T-helper 17 cell (primary cell): ENCODE measurements at regions not wholly inside any gene's neighbourhood (a gene's known extent, or its start where the extent isn't known, plus 50 kb on each side); places are given as distances from the start of the nearest gene placed in this dataset.

Source experiments
- ATAC-seq: fragments of 150-1000 bp; cut with Tn5 transposase; 2 replicates; pipeline ENCODE4 v1.10.0; 2021; ENCODE audit warnings: mild to moderate bottlenecking, moderate library complexity
- DNase-seq, 3 donors: peaks; one replicate each; pipeline versions ENCODE4 v3.0.0 to v3.0.0-alpha.2; 2020 to 2021
- H3K9me3 ChIP-seq: one replicate; pipeline ENCODE4 v1.7.0; 2013; ENCODE audit warnings: low read length, mild to moderate bottlenecking; ENCODE audit not compliant: control insufficient read depth, poor library complexity, severe bottlenecking
- H3K27ac Mint-ChIP-seq: one replicate; pipeline ENCODE4 v1.8.0; 2022; ENCODE audit warnings: mild to moderate bottlenecking, moderate library complexity, mixed read lengths
- H3K27me3 Mint-ChIP-seq: one replicate; pipeline ENCODE4 v1.8.0; 2022; ENCODE audit warnings: mixed read lengths
- H3K36me3 Mint-ChIP-seq: one replicate; pipeline ENCODE4 v1.8.0; 2022; ENCODE audit warnings: low read depth, mixed read lengths
- H3K4me1 Mint-ChIP-seq: one replicate; pipeline ENCODE4 v1.8.0; 2022; ENCODE audit warnings: mild to moderate bottlenecking, mixed read lengths
- H3K4me3 Mint-ChIP-seq: one replicate; pipeline ENCODE4 v1.8.0; 2022; ENCODE audit warnings: mild to moderate bottlenecking, moderate library complexity, mixed read lengths

DNA sequence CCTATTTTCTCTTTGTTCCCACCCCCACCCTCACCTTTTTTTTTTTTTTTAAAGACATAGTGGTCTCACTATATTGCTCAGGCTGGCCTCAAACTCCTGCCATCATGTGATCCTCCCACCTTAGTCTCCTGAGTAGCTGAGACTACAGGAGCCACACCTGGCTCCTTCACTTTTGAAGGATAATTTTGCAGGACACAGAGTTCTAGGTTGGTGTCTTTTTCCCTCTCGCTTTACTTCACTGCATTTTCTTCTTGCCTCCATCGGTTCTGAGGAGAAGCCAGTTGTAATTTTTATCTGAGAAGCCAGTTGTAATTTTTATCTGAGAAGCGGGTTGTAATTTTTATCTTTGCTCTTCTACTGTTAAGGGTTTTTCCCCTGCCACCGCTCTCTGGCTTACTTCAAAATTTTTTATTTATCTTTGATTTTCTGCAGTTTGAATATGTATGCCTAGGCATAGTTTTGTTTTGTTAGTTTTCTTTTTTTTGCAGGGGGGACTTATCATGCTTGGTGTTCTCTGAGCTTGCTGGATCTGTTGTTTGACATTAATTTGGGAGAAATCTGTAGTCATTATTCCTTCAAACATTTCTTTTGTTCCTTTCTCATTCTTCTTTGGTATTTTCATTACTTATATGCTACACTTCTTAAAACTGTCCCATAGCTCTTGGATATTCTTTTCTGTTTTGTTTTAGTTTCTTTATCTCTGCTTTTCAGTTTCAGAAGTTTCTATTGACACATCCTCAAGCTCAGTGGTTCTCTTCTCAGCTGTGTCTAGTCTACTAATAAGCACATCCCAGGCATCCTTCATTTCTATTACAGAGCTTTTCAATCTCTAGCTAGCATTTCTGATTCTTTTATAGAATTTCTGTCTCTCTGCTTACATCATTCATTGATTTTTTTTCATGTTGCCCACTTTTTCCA lies 148.2 kb upstream of the CHD1 start:
- H3K36me3 Mint-ChIP-seq, result no peaks in the 10 kb centered on the region

DNA sequence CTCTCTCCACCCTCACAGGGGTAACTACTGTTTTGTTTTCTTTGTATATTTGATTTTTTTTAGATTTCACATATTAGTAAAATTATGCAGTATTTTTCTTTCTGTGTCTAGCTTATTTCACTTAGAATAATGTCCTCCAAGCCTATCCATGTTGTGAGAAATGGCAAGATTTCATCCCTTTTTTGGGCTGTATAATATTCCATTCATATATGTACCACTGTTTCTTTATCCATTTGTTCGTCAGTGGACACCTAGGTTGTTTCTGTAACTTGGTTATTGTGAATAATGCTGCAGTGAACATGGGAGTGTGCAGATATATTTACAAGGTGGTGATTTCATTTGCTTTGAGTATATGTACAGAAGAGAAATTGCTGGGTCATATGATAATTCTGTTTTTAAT lies 144.0 kb upstream of the CHD1 start:
- peaks cover 3% of the 10 kb centered on the region for H3K27me3 Mint-ChIP-seq
- no peak overlapping the region for H3K27ac Mint-ChIP-seq
- no peaks in the 10 kb centered on the region for H3K9me3 ChIP-seq
- ATAC-seq (no peak), DNase-seq (no peak)
- no peaks in the 10 kb centered on the region for H3K4me1 Mint-ChIP-seq
- H3K36me3 Mint-ChIP-seq, result no peaks in the 10 kb centered on the region
- H3K4me3 Mint-ChIP-seq, result no peak overlapping the region

More for the DNA sequence above, 148.2 kb upstream of the CHD1 start:
- ATAC-seq (no peak), DNase-seq (no peak)
- H3K9me3 ChIP-seq, result no peaks in the 10 kb centered on the region
- Mint-ChIP-seq H3K4me1 (no peaks in the 10 kb centered on the region), H3K4me3 (no peak overlapping the region), H3K27ac (no peak overlapping the region), H3K27me3 (peaks cover 12% of the 10 kb centered on the region)

DNA sequence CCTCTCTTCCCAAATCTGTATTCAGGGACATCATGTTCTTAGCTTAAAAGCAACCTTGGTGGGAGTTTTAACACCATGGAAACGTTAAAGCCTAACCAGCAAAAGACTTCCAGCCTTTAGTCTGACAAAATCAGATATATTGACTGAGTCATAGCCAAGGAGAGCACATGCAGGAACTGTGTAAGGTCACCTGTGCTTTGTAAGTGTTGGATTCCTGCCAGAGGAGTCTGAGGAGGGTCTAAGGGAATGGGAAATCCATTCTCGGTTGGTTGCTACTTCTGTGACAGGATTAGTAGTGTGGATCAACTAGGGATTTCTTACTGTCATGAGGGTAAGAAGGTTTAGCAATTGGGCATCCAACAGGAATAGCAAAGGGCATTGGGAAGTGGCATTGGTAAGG lies 142.0 kb upstream of the CHD1 start:
- H3K4me3 Mint-ChIP-seq, result no peak overlapping the region
- no peak overlapping the region for H3K27ac Mint-ChIP-seq
- H3K4me1 Mint-ChIP-seq, result no peaks in the 10 kb centered on the region
- ATAC-seq, result no peak
- no peaks in the 10 kb centered on the region for H3K27me3 Mint-ChIP-seq
- no peaks in the 10 kb centered on the region for H3K9me3 ChIP-seq
- no peak for DNase-seq
- H3K36me3 Mint-ChIP-seq, result no peaks in the 10 kb centered on the region

DNA sequence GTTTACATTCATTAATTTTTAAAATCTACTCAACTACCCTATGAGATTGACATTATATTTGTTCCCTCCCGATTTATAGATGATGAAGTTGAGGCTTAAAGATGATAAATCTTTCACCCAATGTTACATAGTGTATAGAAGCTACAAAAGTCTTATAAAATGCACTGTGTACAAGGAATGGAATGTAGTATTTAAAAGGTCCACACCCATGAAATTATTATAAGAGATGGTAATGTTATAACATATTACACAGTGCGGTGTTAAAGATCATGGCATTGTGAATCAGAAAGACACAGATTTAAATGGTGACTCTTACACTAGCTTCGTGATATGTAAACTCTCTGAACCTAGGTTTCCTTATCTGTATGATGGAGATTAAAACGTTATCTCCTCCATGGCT lies 141.6 kb upstream of the CHD1 start:
- DNase-seq (no peak), ATAC-seq (no peak)
- H3K4me1 Mint-ChIP-seq, result no peaks in the 10 kb centered on the region
- H3K36me3 Mint-ChIP-seq, result no peaks in the 10 kb centered on the region
- H3K4me3 Mint-ChIP-seq, result no peak overlapping the region
- no peaks in the 10 kb centered on the region for H3K9me3 ChIP-seq
- H3K27me3 Mint-ChIP-seq, result no peaks in the 10 kb centered on the region
- H3K27ac Mint-ChIP-seq, result no peak overlapping the region

DNA sequence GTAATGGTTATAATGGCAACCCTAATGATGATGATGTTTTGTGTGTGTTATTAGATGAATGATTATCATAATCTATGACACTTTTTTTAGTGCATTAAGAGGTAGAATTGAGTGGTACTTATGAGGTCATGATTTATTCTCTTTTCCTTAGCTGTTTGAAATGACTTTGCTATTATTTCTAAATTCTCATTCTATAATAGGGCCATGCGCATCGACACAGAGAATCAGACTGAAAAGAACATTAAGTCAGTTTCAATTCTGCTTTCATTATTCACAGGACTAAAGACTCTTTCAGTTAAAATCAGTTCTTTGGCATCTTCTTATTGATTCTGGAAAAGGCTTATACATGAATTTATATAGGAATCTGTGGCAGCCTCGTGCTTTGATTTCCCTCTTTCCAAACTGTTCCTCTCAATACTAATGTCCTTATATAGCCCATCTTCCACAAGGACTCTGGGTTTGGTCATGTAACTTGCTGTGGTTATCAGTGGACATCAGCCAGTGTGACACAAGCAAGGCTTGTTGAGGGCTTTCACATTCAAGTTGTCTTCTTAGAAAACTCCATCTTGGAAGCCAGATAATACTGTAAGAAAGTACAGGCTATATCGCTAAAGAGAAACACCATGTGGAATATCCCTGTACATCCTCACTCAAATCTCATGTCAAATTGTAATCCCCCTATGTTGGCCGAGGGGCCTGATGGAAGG lies 140.3 kb upstream of the CHD1 start:
- DNase-seq, result no peak
- no peak for ATAC-seq
- Mint-ChIP-seq H3K4me3 (no peak overlapping the region), H3K36me3 (no peaks in the 10 kb centered on the region), H3K27ac (no peak overlapping the region), H3K4me1 (no peaks in the 10 kb centered on the region), H3K27me3 (peaks cover 6% of the 10 kb centered on the region)
- H3K9me3 ChIP-seq, result no peaks in the 10 kb centered on the region

DNA sequence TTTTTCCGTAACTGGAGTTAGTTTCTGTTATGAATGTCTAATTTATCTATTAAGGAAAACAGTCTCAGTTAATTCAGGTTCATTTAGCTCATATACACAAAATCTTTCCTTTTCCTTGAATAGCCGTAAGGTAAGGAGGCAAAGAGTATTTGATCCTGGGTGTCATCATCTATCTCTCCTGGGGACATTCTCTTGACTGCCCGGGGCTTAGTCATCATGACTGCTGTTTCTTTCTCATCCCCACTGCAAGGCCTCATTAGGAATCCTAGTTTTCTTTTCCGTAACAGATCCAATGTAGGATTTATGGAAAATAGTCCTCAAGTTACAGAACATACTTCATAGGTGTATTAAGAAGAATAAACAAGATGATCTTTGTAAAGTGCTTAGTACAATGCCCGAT lies 134.9 kb upstream of the CHD1 start:
- DNase-seq (no peak), ATAC-seq (no peak)
- H3K9me3 ChIP-seq, result peaks cover 2% of the 10 kb centered on the region
- Mint-ChIP-seq H3K4me3 (no peak overlapping the region), H3K27me3 (peaks cover 30% of the 10 kb centered on the region), H3K36me3 (no peaks in the 10 kb centered on the region), H3K4me1 (no peaks in the 10 kb centered on the region), H3K27ac (no peak overlapping the region)

DNA sequence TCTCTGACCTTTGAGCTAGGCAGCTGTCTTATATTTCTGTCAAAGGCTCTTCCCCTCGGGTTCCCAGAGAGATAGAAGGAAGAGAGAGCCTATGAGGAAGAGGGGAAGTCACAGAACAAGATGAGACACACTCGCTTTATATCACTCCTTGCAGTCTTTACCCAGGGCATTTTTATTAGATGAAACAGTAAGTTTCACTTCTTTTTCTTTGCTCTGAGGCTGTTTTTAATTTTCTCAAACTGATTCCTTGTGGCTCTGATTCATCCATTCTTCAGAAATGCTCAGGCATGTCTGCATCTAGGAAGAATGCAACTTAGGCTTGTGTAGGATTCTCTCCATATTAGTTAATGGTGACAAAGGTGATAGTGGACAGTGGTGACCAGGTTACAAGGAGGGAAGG lies 132.9 kb upstream of the CHD1 start:
- DNase-seq (no peak), ATAC-seq (no peak)
- H3K9me3 ChIP-seq, result peaks cover 2% of the 10 kb centered on the region
- Mint-ChIP-seq H3K4me3 (no peak overlapping the region), H3K27me3 (peaks cover 30% of the 10 kb centered on the region), H3K36me3 (peaks cover 3% of the 10 kb centered on the region), H3K4me1 (peaks cover 7% of the 10 kb centered on the region), H3K27ac (peak overlapping the region; percentile 19)

DNA sequence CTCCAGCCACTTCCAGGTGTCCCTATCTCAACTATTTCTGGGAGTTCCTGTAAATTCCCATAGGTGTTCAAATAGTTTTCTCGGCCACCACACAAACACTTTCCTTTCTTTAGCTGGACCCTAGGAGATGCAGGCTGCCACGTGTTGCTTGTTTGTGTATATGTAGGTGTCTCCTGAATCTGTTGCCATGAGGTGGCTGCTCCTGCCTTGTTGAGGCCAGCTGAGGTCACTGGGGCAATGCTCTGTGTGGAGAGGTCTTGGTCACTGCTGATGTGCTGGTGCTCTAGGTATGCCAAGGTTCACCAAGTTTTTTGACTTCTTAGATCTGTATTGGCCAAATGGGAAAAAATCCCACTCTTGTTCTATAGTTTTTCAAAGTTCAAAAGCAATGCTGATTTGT lies 132.5 kb upstream of the CHD1 start:
- Mint-ChIP-seq H3K27ac (peak overlapping the region; percentile 19), H3K36me3 (peaks cover 3% of the 10 kb centered on the region), H3K27me3 (peaks cover 30% of the 10 kb centered on the region), H3K4me1 (peaks cover 7% of the 10 kb centered on the region), H3K4me3 (no peak overlapping the region)
- ATAC-seq (no peak), DNase-seq (no peak)
- peaks cover 2% of the 10 kb centered on the region for H3K9me3 ChIP-seq

DNA sequence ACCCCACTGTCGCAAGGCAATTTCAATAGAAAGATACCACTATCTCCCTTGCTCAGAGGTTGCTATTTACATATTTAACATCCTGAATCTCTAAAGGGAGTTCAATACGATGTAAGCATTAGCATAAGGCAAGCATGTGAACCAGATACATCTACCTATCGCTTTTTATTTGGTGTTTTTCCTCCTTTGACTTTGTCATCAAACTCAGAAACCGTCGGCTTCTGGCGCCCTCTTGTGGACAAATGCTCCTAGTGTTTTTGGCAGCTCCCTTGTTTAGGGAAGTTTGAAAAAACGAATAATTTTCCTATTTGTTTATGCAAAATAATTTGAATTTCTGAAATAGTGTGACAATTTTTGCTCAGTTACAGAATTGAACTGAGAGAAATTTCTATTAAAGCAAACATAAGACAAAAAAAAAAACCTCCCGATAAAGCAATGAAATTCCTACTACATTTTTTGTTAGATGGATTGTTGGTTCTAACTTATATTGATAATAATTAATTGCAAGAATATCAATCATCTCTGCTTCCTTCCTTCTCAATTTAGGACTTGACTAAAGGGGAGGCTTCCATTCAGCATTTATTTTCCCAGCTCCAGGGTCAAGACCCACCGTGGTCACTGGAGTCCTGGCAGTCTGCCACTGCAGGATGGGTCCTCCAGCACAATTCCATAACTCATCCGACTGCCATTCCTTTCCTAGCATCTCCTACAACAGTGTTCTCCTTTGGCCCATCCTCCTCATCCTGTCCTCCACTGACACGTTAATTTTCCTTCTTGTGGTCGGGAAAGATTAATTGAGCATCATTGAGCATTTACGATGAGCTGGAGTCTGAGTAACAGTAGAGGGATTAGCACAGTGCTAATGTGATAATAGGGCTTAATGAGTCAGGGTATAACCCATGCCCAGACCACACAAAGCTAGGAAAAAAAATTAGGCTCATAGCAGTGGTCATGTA lies 131.8 kb upstream of the CHD1 start:
- Mint-ChIP-seq H3K36me3 (peaks cover 3% of the 10 kb centered on the region), H3K27me3 (peaks cover 30% of the 10 kb centered on the region), H3K27ac (peak overlapping the region; percentile 29), H3K4me1 (peaks cover 9% of the 10 kb centered on the region), H3K4me3 (no peak overlapping the region)
- DNase-seq, result peak; percentile 67 to 88 (median 68)
- ATAC-seq, result peak; percentile 75
- peaks cover 2% of the 10 kb centered on the region for H3K9me3 ChIP-seq

DNA sequence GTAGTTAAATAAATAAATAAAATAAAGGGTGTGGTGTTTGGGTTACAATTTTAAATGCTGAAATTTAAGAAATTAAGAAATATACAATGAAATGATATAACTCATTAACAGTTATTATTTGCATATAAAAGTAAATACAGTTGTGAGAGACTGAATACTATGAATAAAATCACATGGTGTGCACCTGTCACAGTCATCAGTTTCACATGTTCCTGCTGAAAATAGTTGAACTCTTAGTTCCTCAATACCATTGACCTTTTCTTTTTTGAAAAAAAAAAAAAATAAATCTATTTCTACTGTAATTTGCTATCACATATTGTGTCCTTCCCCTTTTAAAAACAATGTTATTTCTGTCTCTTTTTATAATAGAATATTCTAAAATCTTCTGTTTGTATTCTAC lies 130.9 kb upstream of the CHD1 start:
- peaks cover 2% of the 10 kb centered on the region for H3K9me3 ChIP-seq
- DNase-seq (no peak), ATAC-seq (no peak)
- Mint-ChIP-seq H3K4me1 (peaks cover 9% of the 10 kb centered on the region), H3K27me3 (peaks cover 30% of the 10 kb centered on the region), H3K36me3 (peaks cover 3% of the 10 kb centered on the region), H3K4me3 (no peak overlapping the region), H3K27ac (peak overlapping the region; percentile 29)

DNA sequence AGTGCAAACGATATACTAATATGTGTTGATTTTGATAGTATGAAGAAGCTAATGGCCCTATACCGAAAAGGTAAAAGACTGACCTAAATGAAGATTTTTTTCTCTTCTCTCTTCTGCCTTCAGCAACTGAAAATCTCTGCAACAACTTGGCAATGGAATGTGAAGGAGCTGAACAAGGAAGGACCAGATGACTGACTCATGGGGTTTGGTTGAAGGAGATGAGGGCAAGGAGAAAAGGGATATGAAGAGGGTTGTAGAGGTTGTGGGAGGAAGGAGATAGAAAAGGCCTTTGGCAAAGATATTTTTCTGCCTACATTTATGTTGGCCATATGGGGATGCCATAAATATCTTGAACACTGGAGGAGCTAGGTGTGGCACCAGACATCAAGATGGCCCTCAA lies 129.7 kb upstream of the CHD1 start:
- Mint-ChIP-seq H3K27ac (no peak overlapping the region), H3K27me3 (peaks cover 20% of the 10 kb centered on the region), H3K4me3 (no peak overlapping the region), H3K36me3 (peaks cover 3% of the 10 kb centered on the region), H3K4me1 (peaks cover 9% of the 10 kb centered on the region)
- DNase-seq (no peak), ATAC-seq (no peak)
- peaks cover 2% of the 10 kb centered on the region for H3K9me3 ChIP-seq

DNA sequence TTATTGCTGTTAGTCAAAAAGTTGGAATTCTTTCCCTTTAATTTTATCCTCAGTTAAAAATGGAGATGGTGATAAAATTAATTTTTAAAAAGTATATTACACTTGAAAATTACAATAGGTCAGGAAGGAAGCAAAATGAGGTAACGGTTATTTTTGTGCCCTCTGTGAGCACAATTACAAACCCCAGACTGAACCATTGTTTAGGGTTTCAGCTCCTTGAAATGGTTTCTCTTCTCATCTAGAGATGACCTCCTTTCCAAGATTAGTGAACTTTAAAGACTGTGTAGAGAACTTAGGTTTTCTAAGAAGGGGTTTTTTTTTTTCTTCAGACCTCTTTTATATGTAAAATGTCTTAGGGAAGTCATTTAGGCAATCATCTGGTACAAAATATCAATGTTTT lies 126.2 kb upstream of the CHD1 start:
- ATAC-seq, result peak; percentile 98
- Mint-ChIP-seq H3K36me3 (peaks cover 3% of the 10 kb centered on the region), H3K27ac (peak overlapping the region; percentile 27), H3K4me3 (no peak overlapping the region), H3K4me1 (peaks cover 14% of the 10 kb centered on the region), H3K27me3 (no peaks in the 10 kb centered on the region)
- H3K9me3 ChIP-seq, result peaks cover 2% of the 10 kb centered on the region
- DNase-seq, result no peak

DNA sequence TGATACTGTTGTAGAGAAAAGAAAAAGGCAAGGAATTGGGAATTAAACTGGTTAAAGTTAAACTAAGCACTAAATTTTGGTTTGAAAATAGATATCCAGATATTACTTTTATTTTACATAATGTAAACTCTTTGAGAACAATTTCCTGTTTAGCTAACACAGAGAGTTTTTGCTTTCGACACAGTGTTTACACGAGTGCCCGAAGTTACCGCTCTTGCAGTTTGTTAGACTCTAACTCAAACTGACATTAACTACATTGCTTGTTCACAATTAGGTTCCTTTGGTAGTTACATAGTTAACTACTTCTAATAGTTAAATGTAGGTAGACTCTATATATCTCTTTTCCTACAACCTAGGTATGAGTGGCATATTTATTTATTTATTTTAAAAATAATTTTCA lies 117.1 kb upstream of the CHD1 start:
- ATAC-seq, result peak; percentile 51
- Mint-ChIP-seq H3K4me1 (peaks cover 5% of the 10 kb centered on the region), H3K4me3 (no peak overlapping the region), H3K36me3 (peaks cover 3% of the 10 kb centered on the region), H3K27me3 (no peaks in the 10 kb centered on the region), H3K27ac (peak overlapping the region; percentile 69)
- no peaks in the 10 kb centered on the region for H3K9me3 ChIP-seq
- DNase-seq, result no peak
